BJ (cell line): ENCODE measurements at regions not wholly inside any gene's neighbourhood (a gene's known extent, or its start where the extent isn't known, plus 50 kb on each side); places are given as distances from the start of the nearest gene placed in this dataset.
"Not testable (repeated sequence)": the region's sequence is repeated elsewhere in the genome, so short reads cannot be mapped to it uniquely, and the experiment has no call there.

Source experiments
- CTCF ChIA-PET: fragments of 350-600 bp; formaldehyde crosslinking; extraction: SDS; loops from one replicate; lab custom pipeline; 2021; ENCODE audit warnings: antibody characterized with exemption, inconsistent platforms; lab: Yijun Ruan, JAX
- POLR2A ChIA-PET: fragments of 300-600 bp; sonication (Branson Sonifier 250); formaldehyde crosslinking; extraction: SDS; loops from one replicate; lab custom pipeline; 2021; ENCODE audit warnings: antibody characterized with exemption; lab: Charles Lee
- DNase-seq: peaks from one replicate; pipeline ENCODE4 v3.0.0-alpha.2; 2011; ENCODE audit warnings: low read depth
- H3K27me3 ChIP-seq: 2 replicates; pipeline ENCODE4 v1.6.0; 2011; ENCODE audit warnings: low read length; ENCODE audit not compliant: control insufficient read depth, insufficient read depth
- H3K36me3 ChIP-seq: 2 replicates; pipeline ENCODE4 v1.5.1; 2011; ENCODE audit warnings: low read length; ENCODE audit not compliant: control insufficient read depth, insufficient read depth
- H3K4me3 ChIP-seq: 2 replicates; pipeline ENCODE4 v1.5.1; 2011; ENCODE audit warnings: low read depth, mild to moderate bottlenecking, control low read depth, low read length
- CTCF ChIP-seq: IDR thresholded peaks from 2 replicates; pipeline ENCODE4 v1.5.1; 2011; ENCODE audit warnings: low read depth, mild to moderate bottlenecking, control low read depth, inconsistent platforms, low read length, moderate library complexity; ENCODE audit not compliant: insufficient read depth

- Histone ChIP-seq H3K4me3 (no peak overlapping the region), H3K36me3 (no peaks in the 10 kb centered on the region), H3K27me3 (peaks cover 1% of the 10 kb centered on the region; the same call in 1 of the 2 replicates)
- CTCF ChIA-PET = interaction anchor here (1.0 to 1.6 kb wide), 2 partner anchors 11 to 21 kb away, joined by 3 to 4 read pairs; no protein-coding TSS in a partner anchor
- TF ChIP-seq CTCF = no peak
- POLR2A ChIA-PET = no interaction called here
- DNase-seq = no peak
Observed at GRCh38 chr16:22653876-22654275, 143.2 kb downstream of the NPIPB5 start.

- DNase-seq, H3K4me3 ChIP-seq, POLR2A ChIA-PET, H3K36me3 ChIP-seq, H3K27me3 ChIP-seq: not testable (repeated sequence)
- CTCF ChIA-PET = interaction anchor here (0.7 kb wide), 1 partner anchor 1423 kb away, joined by 3 read pairs; the partner anchor contains the start of gene ANKS4B
Observed at GRCh38 chr16:22656573-22656972, 145.9 kb downstream of the NPIPB5 start.

- no peak for DNase-seq
Observed at GRCh38 chr16:22659933-22660332, 149.2 kb downstream of the NPIPB5 start.

DNA sequence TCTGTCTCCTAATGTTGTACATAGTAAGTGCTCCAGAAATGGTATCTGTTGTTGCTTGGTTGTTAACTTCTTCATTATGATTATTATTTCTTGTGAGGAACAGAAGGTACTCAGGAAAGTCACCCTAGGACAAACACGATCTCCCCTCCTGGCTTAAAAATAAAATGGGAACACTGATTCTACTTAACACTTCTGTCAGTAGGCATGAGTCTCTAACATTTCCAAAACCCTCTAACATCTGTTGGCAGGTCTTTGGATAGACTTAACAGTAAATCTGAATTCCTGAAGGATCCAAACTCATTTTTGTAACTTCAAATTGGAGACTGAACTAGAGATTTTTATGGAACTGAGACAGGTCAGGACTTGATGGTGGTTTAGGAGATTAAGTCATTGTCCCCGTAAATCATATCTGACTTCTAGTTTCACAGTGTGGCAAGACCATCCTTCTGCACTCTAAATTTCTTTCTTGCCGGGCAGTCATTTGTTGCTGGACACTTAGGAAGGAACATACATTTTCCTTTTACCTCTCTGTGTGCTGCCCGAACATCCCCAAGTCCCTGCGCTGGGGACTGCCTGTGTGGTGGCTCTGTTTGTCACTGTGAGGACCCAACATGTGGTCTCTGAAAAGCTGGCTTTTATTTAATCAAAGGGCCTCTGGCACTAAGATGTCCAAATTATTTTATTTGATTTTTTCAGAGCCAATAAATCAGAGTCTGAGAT, 149.9 kb downstream of the NPIPB5 start:
- no peak overlapping the region for H3K4me3 ChIP-seq
- ChIA-PET CTCF (no interaction called here), POLR2A (no interaction called here)

More at GRCh38 chr16:22659933-22660332, 149.2 kb downstream of the NPIPB5 start:
- ChIA-PET CTCF (no interaction called here), POLR2A (no interaction called here)
- Histone ChIP-seq H3K4me3 (no peak overlapping the region), H3K36me3 (no peaks in the 10 kb centered on the region), H3K27me3 (peaks cover 12% of the 10 kb centered on the region)
- no peak for TF ChIP-seq CTCF

DNA sequence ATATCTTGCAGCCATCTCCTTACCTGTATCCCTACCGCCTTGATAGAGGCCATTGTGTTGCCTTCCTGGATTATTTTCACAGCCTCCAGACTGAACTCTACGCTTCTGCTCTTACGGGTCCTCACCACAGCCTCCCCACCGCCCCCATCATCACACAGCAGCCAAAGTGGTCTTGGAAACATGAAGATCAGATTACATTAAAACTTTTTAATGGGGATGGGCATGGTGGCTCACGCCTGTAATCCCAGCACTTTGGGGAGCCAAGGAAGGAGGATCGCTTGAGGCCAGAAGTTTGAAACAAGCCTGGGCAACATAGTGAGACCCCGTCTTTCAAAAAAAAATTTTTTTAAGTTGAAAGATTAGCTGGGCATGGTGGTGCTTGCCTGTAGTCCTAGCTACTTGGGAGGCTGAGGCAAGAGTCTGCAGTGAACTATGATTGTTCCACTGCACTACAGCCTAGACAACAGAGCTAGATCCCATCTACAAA, 150.5 kb downstream of the NPIPB5 start:
- H3K27me3 ChIP-seq = peaks cover 21% of the 10 kb centered on the region
- H3K36me3 ChIP-seq = no peaks in the 10 kb centered on the region
- H3K4me3 ChIP-seq = no peak overlapping the region
- no peak for DNase-seq
- TF ChIP-seq CTCF = no peak
- CTCF ChIA-PET = no interaction called here
- POLR2A ChIA-PET = no interaction called here

More for the DNA sequence above, 149.9 kb downstream of the NPIPB5 start:
- DNase-seq = no peak
- Histone ChIP-seq H3K27me3 (peaks cover 17% of the 10 kb centered on the region), H3K36me3 (no peaks in the 10 kb centered on the region)
- TF ChIP-seq CTCF = no peak

DNA sequence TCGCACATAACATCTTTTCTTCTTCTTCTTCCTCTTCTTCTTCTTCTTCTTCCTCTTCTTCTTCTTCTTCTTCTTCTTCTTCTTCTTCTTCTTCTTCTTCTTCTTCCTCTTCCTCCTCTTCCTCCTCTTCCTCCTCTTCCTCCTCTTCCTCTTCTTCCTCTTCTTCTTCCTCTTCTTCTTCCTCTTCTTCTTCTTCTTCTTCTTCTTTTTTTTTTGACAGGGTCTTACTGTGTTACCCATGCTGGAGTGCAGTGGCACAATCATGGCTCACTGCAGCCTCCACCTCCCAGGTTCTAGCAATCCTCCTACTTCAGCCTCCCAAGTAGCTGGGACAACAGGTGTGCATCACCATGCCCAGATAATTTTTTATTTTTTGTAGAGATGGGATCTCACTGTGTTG, 151.0 kb upstream of the HS3ST2 start:
- H3K36me3 ChIP-seq = not testable (repeated sequence)
- H3K27me3 ChIP-seq = peaks cover 21% of the 10 kb centered on the region

More for the DNA sequence above, 151.0 kb upstream of the HS3ST2 start:
- POLR2A ChIA-PET, DNase-seq, H3K4me3 ChIP-seq: not testable (repeated sequence)
- CTCF ChIA-PET = interaction anchor here (0.6 to 1.0 kb wide), 2 partner anchors 19 to 1101 kb away, joined by 3 read pairs; no protein-coding TSS in a partner anchor
